A549 (cell line): ENCODE measurements at regions not wholly inside any gene's neighbourhood (a gene's known extent, or its start where the extent isn't known, plus 50 kb on each side); places are given as distances from the start of the nearest gene placed in this dataset.

Experiments
- BHLHE40 ChIP-seq: IDR thresholded peaks from 2 replicates; pipeline ENCODE4 v1.6.1; 2012; ENCODE audit warnings: low read depth, low read length, inconsistent platforms
- EP300 ChIP-seq, 2 experiments: fragments of >200 bp; sonication (Bioruptor Twin); formaldehyde crosslinking; IDR thresholded peaks; 2 replicates in 1 of 2; 3 replicates in 1 of 2; pipeline ENCODE4 v1.6.1; 2016 to 2017
- POLR2A ChIP-seq: IDR thresholded peaks from 2 replicates; pipeline ENCODE4 v1.6.1; 2012; ENCODE audit warnings: mild to moderate bottlenecking, low read length
- RFX5 ChIP-seq: fragments of 450-650 bp; IDR thresholded peaks from 2 replicates; pipeline ENCODE4 v1.7.1; 2014; ENCODE audit warnings: antibody characterized with exemption, mild to moderate bottlenecking, moderate library complexity
- SMC3 ChIP-seq: fragments of >200 bp; sonication (Bioruptor Twin); formaldehyde crosslinking; IDR thresholded peaks from 3 replicates; pipeline ENCODE4 v1.6.1; 2018; ENCODE audit warnings: inconsistent platforms
- SREBF2 ChIP-seq: fragments of 450-650 bp; IDR thresholded peaks from 2 replicates; pipeline ENCODE4 v1.6.1; 2014; ENCODE audit warnings: mild to moderate bottlenecking, moderate library complexity
- TP53 ChIP-seq: fragments of 250-450 bp; sonication (Bioruptor Pico); IDR thresholded peaks from 2 replicates; pipeline ENCODE4 v1.5.0; 2021; ENCODE audit warnings: mild to moderate bottlenecking, moderate library complexity
- TF ChIP-seq, protein P1 (sequence below): fragments of >200 bp; sonication (Bioruptor Twin); formaldehyde crosslinking; IDR thresholded peaks from 3 replicates; pipeline ENCODE4 v1.5.1; 2016
- TF ChIP-seq, protein P2 (sequence below): IDR thresholded peaks from 2 replicates; pipeline ENCODE4 v1.6.1; 2012
- TF ChIP-seq, protein P3 (sequence below): IDR thresholded peaks from 2 replicates; pipeline ENCODE4 v1.6.1; 2012
- TF ChIP-seq, protein P4 (sequence below): fragments of >200 bp; sonication (Bioruptor Twin); formaldehyde crosslinking; IDR thresholded peaks from 3 replicates; pipeline ENCODE4 v1.6.1; 2016
- TF ChIP-seq, protein P5 (sequence below): IDR thresholded peaks from 2 replicates; pipeline ENCODE4 v1.6.1; 2012; ENCODE audit warnings: low read depth, borderline replicate concordance

DNA sequence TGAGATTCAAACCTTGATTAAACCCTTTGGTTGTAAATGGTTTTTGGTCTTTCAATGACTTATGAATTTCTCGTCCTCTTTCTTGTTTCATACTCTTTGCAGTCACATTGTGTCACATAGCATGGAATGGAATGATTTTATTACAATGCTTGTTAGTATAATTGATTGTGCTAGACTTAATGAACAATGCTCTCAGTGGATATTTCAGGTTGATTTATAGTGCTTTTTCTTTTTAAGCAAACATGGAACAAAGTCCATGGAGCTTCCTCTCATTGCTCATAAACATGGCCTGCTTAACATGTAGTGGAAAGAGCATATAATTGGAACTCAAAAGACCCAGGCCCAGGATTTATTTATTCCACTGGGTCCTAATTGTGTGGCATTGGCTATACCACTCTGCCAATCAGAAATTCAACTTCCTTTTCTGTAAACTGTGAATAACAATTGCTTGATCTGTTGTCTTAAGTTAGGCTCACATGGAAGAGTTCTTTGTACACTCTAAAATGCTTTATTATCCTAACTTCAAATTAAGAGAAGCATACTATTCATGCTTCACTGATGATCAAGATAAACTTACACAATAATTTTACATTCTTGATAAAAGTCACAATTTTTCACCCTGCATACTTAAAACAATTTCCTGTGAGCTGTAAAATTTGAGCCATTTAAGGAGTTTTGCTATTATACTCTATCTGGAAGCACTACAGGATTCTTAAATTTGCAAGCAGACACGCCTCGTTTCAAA is 370.5 kb upstream of the PDE3A start:
- TF ChIP-seq, protein P1, sequence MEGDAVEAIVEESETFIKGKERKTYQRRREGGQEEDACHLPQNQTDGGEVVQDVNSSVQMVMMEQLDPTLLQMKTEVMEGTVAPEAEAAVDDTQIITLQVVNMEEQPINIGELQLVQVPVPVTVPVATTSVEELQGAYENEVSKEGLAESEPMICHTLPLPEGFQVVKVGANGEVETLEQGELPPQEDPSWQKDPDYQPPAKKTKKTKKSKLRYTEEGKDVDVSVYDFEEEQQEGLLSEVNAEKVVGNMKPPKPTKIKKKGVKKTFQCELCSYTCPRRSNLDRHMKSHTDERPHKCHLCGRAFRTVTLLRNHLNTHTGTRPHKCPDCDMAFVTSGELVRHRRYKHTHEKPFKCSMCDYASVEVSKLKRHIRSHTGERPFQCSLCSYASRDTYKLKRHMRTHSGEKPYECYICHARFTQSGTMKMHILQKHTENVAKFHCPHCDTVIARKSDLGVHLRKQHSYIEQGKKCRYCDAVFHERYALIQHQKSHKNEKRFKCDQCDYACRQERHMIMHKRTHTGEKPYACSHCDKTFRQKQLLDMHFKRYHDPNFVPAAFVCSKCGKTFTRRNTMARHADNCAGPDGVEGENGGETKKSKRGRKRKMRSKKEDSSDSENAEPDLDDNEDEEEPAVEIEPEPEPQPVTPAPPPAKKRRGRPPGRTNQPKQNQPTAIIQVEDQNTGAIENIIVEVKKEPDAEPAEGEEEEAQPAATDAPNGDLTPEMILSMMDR, result no peak
- TF ChIP-seq, protein P2, sequence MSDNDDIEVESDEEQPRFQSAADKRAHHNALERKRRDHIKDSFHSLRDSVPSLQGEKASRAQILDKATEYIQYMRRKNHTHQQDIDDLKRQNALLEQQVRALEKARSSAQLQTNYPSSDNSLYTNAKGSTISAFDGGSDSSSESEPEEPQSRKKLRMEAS, result no peak
- TF ChIP-seq POLR2A (no peak), RFX5 (no peak), TP53 (no peak), SREBF2 (no peak), SMC3 (no peak), EP300 (IDR thresholded peaks at IDR 0.05) (no peak), BHLHE40 (no peak)
- TF ChIP-seq, protein P3, sequence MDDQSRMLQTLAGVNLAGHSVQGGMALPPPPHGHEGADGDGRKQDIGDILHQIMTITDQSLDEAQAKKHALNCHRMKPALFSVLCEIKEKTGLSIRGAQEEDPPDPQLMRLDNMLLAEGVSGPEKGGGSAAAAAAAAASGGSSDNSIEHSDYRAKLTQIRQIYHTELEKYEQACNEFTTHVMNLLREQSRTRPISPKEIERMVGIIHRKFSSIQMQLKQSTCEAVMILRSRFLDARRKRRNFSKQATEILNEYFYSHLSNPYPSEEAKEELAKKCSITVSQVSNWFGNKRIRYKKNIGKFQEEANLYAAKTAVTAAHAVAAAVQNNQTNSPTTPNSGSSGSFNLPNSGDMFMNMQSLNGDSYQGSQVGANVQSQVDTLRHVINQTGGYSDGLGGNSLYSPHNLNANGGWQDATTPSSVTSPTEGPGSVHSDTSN, result no peak
- TF ChIP-seq, protein P4, sequence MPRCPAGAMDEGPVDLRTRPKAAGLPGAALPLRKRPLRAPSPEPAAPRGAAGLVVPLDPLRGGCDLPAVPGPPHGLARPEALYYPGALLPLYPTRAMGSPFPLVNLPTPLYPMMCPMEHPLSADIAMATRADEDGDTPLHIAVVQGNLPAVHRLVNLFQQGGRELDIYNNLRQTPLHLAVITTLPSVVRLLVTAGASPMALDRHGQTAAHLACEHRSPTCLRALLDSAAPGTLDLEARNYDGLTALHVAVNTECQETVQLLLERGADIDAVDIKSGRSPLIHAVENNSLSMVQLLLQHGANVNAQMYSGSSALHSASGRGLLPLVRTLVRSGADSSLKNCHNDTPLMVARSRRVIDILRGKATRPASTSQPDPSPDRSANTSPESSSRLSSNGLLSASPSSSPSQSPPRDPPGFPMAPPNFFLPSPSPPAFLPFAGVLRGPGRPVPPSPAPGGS, result no peak
- TF ChIP-seq, protein P5, sequence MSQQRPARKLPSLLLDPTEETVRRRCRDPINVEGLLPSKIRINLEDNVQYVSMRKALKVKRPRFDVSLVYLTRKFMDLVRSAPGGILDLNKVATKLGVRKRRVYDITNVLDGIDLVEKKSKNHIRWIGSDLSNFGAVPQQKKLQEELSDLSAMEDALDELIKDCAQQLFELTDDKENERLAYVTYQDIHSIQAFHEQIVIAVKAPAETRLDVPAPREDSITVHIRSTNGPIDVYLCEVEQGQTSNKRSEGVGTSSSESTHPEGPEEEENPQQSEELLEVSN, result no peak
